ENCODE measurements at regions not wholly inside any gene's neighbourhood (a gene's known extent, or its start where the extent isn't known, plus 50 kb on each side); places are given as distances from the start of the nearest gene placed in this dataset.

GRCh38 chr5:96331681-96332361, 101.2 kb downstream of the PCSK1 start:
- no peak overlapping the region for H3K4me3 ChIP-seq
- intact Hi-C loops (cut with DNase I) = no loop called here
- 26 to 68% methylated on average over 2 of the region's 2 CpGs for WGBS, 2 donors
- H3K4me1 ChIP-seq = peaks cover 0 to 5% (median 2%) of the 10 kb centered on the region in 4 donors
- TF ChIP-seq POLR2A (IDR thresholded peaks at IDR 0.05) (no peak), EP300 (IDR thresholded peaks at IDR 0.05) (no peak), POLR2AphosphoS5 (IDR thresholded peaks at IDR 0.05) (no peak), CTCF (IDR thresholded peaks at IDR 0.05) (no peak)
- no peaks in the 10 kb centered on the region for H3K27me3 ChIP-seq
- no peak for DNase-seq
- no peak overlapping the region for H3K27ac ChIP-seq
- H3K36me3 ChIP-seq = no peaks in the 10 kb centered on the region
- no peaks in the 10 kb centered on the region for H3K9me3 ChIP-seq

GRCh38 chr5:96331210-96331609, 101.8 kb downstream of the PCSK1 start:
- peaks cover 0 to 4% (median 2%) of the 10 kb centered on the region in 4 donors for H3K4me1 ChIP-seq
- H3K27me3 ChIP-seq = no peaks in the 10 kb centered on the region
- WGBS, 2 donors = 33 to 36% methylated on average over 3 of the region's 3 CpGs
- intact Hi-C loops (cut with DNase I) = no loop called here
- TF ChIP-seq POLR2A (IDR thresholded peaks at IDR 0.05) (no peak), CTCF (IDR thresholded peaks at IDR 0.05) (no peak), POLR2AphosphoS5 (IDR thresholded peaks at IDR 0.05) (no peak), EP300 (IDR thresholded peaks at IDR 0.05) (no peak)
- no peak overlapping the region for H3K27ac ChIP-seq
- H3K4me3 ChIP-seq = no peak overlapping the region
- no peaks in the 10 kb centered on the region for H3K36me3 ChIP-seq
- no peaks in the 10 kb centered on the region for H3K9me3 ChIP-seq
- DNase-seq = no peak

GRCh38 chr5:96330530-96331140, 102.4 kb downstream of the PCSK1 start:
- Histone ChIP-seq H3K27me3 (no peaks in the 10 kb centered on the region), H3K27ac (no peak overlapping the region), H3K36me3 (no peaks in the 10 kb centered on the region), H3K4me1 (no peaks in the 10 kb centered on the region), H3K9me3 (no peaks in the 10 kb centered on the region), H3K4me3 (no peak overlapping the region)
- DNase-seq = no peak
- no peak for TF ChIP-seq POLR2AphosphoS5 (IDR thresholded peaks at IDR 0.05)
- TF ChIP-seq EP300 (IDR thresholded peaks at IDR 0.05) = no peak
- intact Hi-C loops (cut with DNase I) = no loop called here
- 87 to 93% methylated on average over 4 of the region's 4 CpGs for WGBS, 2 donors

GRCh38 chr5:96329886-96330529, 103.0 kb downstream of the PCSK1 start:
- H3K9me3 ChIP-seq = no peaks in the 10 kb centered on the region
- no peak overlapping the region for H3K27ac ChIP-seq
- intact Hi-C loops (cut with DNase I) = no loop called here
- no peaks in the 10 kb centered on the region for H3K36me3 ChIP-seq
- DNase-seq = no peak
- no peak for TF ChIP-seq CTCF (IDR thresholded peaks at IDR 0.05)
- no peak for TF ChIP-seq EP300 (IDR thresholded peaks at IDR 0.05)
- TF ChIP-seq POLR2A (IDR thresholded peaks at IDR 0.05) = no peak
- TF ChIP-seq POLR2AphosphoS5 (IDR thresholded peaks at IDR 0.05) = no peak
- no peak overlapping the region for H3K4me3 ChIP-seq
- no peaks in the 10 kb centered on the region for H3K27me3 ChIP-seq
- WGBS, 2 donors = 92 to 94% methylated on average over 2 of the region's 2 CpGs
- H3K4me1 ChIP-seq = no peaks in the 10 kb centered on the region

- WGBS, 2 donors = 86 to 90% methylated on average over 1 of the region's 1 CpG
- no peak for TF ChIP-seq POLR2A (IDR thresholded peaks at IDR 0.05)
- no peak for TF ChIP-seq CTCF (IDR thresholded peaks at IDR 0.05)
- TF ChIP-seq EP300 (IDR thresholded peaks at IDR 0.05) = no peak
- TF ChIP-seq POLR2AphosphoS5 (IDR thresholded peaks at IDR 0.05) = no peak
- no peak for DNase-seq
- Histone ChIP-seq H3K27me3 (no peaks in the 10 kb centered on the region), H3K36me3 (no peaks in the 10 kb centered on the region), H3K4me3 (no peak overlapping the region), H3K27ac (no peak overlapping the region), H3K9me3 (no peaks in the 10 kb centered on the region), H3K4me1 (no peaks in the 10 kb centered on the region)
- intact Hi-C loops (cut with DNase I) = no loop called here
Observed at GRCh38 chr5:96329289-96329688, 103.8 kb downstream of the PCSK1 start.

Data from sigmoid colon (tissue), 6 donors.